Common myeloid progenitor, CD34-positive (primary cell): ENCODE measurements at regions not wholly inside any gene's neighbourhood (a gene's known extent, or its start where the extent isn't known, plus 50 kb on each side); places are given as distances from the start of the nearest gene placed in this dataset.
"Not testable (repeated sequence)": the region's sequence is repeated elsewhere in the genome, so short reads cannot be mapped to it uniquely, and the experiment has no call there.

Source experiments
- CTCF ChIA-PET: fragments of 350-600 bp; sonication (Branson Sonifier 250); formaldehyde crosslinking; loops from one replicate; lab custom pipeline; 2021; ENCODE audit warnings: antibody characterized with exemption; lab: Charles Lee
- POLR2A ChIA-PET: fragments of 350-600 bp; sonication (Branson Sonifier 250); formaldehyde crosslinking; loops from one replicate; lab custom pipeline; 2021; ENCODE audit warnings: antibody characterized with exemption; lab: Charles Lee
- DNase-seq, 3 donors: peaks; one replicate each; pipeline versions ENCODE4 v3.0.0 to v3.0.0-alpha.2; 2013
- H3K27ac ChIP-seq, 2 experiments: 1 replicate in 1 of 2; 2 replicates in 1 of 2; pipeline ENCODE4 v1.7.0; 2013; ENCODE audit warnings: inconsistent platforms in 2 of 2, low read length in 2 of 2, mild to moderate bottlenecking in 2 of 2, low read depth in 1 of 2, moderate library complexity in 1 of 2; ENCODE audit not compliant: severe bottlenecking in 2 of 2, insufficient read depth in 1 of 2, poor library complexity in 1 of 2
- H3K27me3 ChIP-seq, 5 experiments: replicated peaks in 2 of 5; 1 replicate in 3 of 5; 2 replicates in 2 of 5; pipeline versions ENCODE4 v1.6.1 to v1.7.0; 2013; ENCODE audit warnings: low read length in 4 of 5, mild to moderate bottlenecking in 2 of 5, moderate library complexity in 2 of 5, inconsistent platforms in 1 of 5; ENCODE audit not compliant: insufficient read depth in 5 of 5, control insufficient read depth in 4 of 5
- H3K36me3 ChIP-seq, 4 experiments: 1 replicate in 2 of 4; 2 replicates in 2 of 4; pipeline versions ENCODE4 v1.6.1 to v1.7.0; 2013; ENCODE audit warnings: low read length in 3 of 4, control low read depth in 1 of 4, mild to moderate bottlenecking in 1 of 4; ENCODE audit not compliant: control insufficient read depth in 4 of 4, insufficient read depth in 4 of 4
- H3K4me1 ChIP-seq, 4 experiments: 1 replicate in 3 of 4; 2 replicates in 1 of 4; pipeline versions ENCODE4 v1.6.1 to v1.7.1; 2013; ENCODE audit warnings: low read length in 3 of 4, mild to moderate bottlenecking in 3 of 4, control low read depth in 1 of 4, inconsistent platforms in 1 of 4, moderate library complexity in 1 of 4; ENCODE audit not compliant: control insufficient read depth in 4 of 4, insufficient read depth in 4 of 4; ENCODE audit errors: control extremely low read depth in 1 of 4
- H3K4me3 ChIP-seq, 7 experiments: 1 replicate in 4 of 7; 2 replicates in 3 of 7; pipeline versions ENCODE4 v1.5.1 to v1.7.0; 2013; ENCODE audit warnings: mild to moderate bottlenecking in 7 of 7, low read length in 6 of 7, moderate library complexity in 6 of 7, inconsistent platforms in 2 of 7, low read depth in 2 of 7, control low read depth in 1 of 7; ENCODE audit not compliant: insufficient read depth in 4 of 7, control insufficient read depth in 1 of 7; ENCODE audit errors: extremely low read depth in 1 of 7
- H3K9me3 ChIP-seq, 5 experiments: 1 replicate in 4 of 5; 2 replicates in 1 of 5; pipeline versions ENCODE4 v1.6.1 to v1.7.1; 2013; ENCODE audit warnings: low read length in 4 of 5, mild to moderate bottlenecking in 2 of 5, inconsistent platforms in 1 of 5, low read depth in 1 of 5, moderate library complexity in 1 of 5; ENCODE audit not compliant: control insufficient read depth in 4 of 5, insufficient read depth in 2 of 5; ENCODE audit errors: control extremely low read depth in 1 of 5
- WGBS: methylation state at CpG from one replicate; pipeline ENCODE4 v1.1.5; 2013; ENCODE audit not compliant: insufficient coverage; 5-methylcytosine and 5-hydroxymethylcytosine counted together

DNA sequence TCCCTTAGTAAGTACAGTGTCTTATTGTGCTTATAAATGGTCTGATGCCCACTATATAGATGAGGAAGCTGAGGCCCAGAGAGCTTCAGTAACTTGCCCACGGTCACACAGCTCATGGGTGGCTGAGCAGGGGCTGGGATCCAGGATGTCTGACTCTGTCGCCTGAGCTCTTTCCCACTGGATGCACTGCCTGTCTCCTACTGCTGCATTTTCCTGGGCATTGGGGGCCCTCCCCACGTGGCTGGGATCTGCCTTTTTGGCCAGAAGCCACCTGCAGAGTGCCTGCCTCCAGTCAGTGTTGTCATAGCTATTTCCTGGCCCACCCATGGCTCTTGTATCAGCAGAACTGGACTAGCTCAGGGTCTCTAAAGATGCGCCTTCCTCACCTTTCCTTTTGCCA, 57.5 kb upstream of the TAMM41 start:
- ChIA-PET CTCF (no interaction called here), POLR2A (interaction anchor here (0.6 kb wide), 1 partner anchor 353 kb away, joined by 3 read pairs; no protein-coding TSS in a partner anchor)
- Histone ChIP-seq H3K36me3 (no peaks in the 10 kb centered on the region), H3K9me3 (no peaks in the 10 kb centered on the region), H3K4me1 (no peaks in the 10 kb centered on the region), H3K27ac (no peak overlapping the region), H3K27me3 (peaks cover 0 to 2% (median 0%) of the 10 kb centered on the region in 5 experiments), H3K4me3 (no peak overlapping the region)
- no peak for DNase-seq
- 65% methylated on average over 3 of the region's 4 CpGs for WGBS

GRCh38 chr3:11906407-11906806, 59.7 kb upstream of the TAMM41 start:
- H3K27me3 ChIP-seq = peaks cover 0 to 2% (median 0%) of the 10 kb centered on the region in 5 experiments
- 97% methylated on average over 5 of the region's 8 CpGs for whole genome bisulfite sequencing
- H3K4me3 ChIP-seq = no peak overlapping the region
- H3K36me3 ChIP-seq = no peaks in the 10 kb centered on the region
- H3K27ac ChIP-seq = no peak overlapping the region
- POLR2A ChIA-PET = no interaction called here
- H3K9me3 ChIP-seq = no peaks in the 10 kb centered on the region
- DNase-seq = no peak
- H3K4me1 ChIP-seq = no peaks in the 10 kb centered on the region
- CTCF ChIA-PET = no interaction called here

GRCh38 chr3:11907667-11908660, 61.3 kb upstream of the TAMM41 start:
- ChIA-PET CTCF (no interaction called here), POLR2A (no interaction called here)
- Histone ChIP-seq H3K27me3 (peaks cover 0 to 2% (median 0%) of the 10 kb centered on the region in 5 experiments), H3K27ac (no peak overlapping the region), H3K4me3 (no peak overlapping the region), H3K4me1 (no peaks in the 10 kb centered on the region), H3K36me3 (no peaks in the 10 kb centered on the region), H3K9me3 (no peaks in the 10 kb centered on the region)
- DNase-seq = no peak
- 85% methylated on average over 12 of the region's 14 CpGs for WGBS

DNA sequence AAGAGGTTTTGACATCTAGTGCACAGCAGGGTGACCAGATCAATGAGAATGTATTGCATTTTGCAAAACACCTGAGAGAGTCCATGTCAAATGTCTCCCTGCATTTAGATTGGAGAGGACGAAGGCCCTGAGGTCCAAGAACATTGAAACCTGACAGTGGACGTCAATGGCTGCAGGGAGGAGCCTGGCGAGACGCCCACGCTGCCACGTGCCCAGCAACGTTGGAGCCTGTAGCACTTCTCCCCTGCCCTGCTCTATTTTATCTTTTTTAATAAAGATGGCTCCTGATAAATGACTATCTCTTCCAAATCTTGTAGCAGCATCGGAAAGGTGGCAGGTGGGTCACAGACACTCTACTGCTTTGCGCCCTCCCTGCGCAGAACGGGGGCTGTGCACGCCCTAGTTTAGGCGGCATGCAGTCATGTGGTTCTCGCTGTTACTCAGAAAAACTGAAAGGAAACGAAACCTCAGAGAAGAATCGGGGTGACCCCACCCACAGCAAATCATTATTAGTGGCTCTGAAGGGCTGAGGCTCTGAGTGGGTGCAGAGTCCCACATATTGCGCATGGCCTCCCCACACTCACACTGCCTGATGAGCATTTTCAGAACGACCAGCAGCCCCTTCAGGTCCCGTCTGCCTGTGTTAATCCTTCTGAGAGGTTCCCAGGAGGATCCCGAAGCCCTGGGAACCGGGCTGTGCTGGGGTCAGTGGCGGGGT, 62.5 kb upstream of the TAMM41 start:
- Histone ChIP-seq H3K27ac (no peak overlapping the region), H3K27me3 (peaks cover 0 to 2% (median 0%) of the 10 kb centered on the region in 5 experiments), H3K4me3 (no peak overlapping the region), H3K36me3 (no peaks in the 10 kb centered on the region), H3K9me3 (no peaks in the 10 kb centered on the region), H3K4me1 (no peaks in the 10 kb centered on the region)
- ChIA-PET CTCF (no interaction called here), POLR2A (no interaction called here)
- WGBS = 88% methylated on average over 20 of the region's 22 CpGs
- no peak for DNase-seq

- POLR2A ChIA-PET = no interaction called here
- no peak for DNase-seq
- Histone ChIP-seq H3K4me1 (no peaks in the 10 kb centered on the region), H3K27ac (no peak overlapping the region), H3K4me3 (no peak overlapping the region), H3K27me3 (peaks cover 0 to 2% (median 0%) of the 10 kb centered on the region in 5 experiments), H3K9me3 (no peaks in the 10 kb centered on the region), H3K36me3 (no peaks in the 10 kb centered on the region)
- 89% methylated on average over 3 of the region's 4 CpGs for WGBS
- CTCF ChIA-PET = no interaction called here
Measured at GRCh38 chr3:11909726-11910125, 63.0 kb upstream of the TAMM41 start.

- WGBS = 97% methylated on average over 4 of the region's 5 CpGs
- H3K4me1 ChIP-seq, H3K27ac ChIP-seq, POLR2A ChIA-PET, H3K9me3 ChIP-seq, H3K27me3 ChIP-seq, H3K36me3 ChIP-seq, CTCF ChIA-PET, DNase-seq, H3K4me3 ChIP-seq: not testable (repeated sequence)
Measured at GRCh38 chr3:11910216-11910930, 63.7 kb upstream of the TAMM41 start.
